ENCODE measurements at regions not wholly inside any gene's neighbourhood (a gene's known extent, or its start where the extent isn't known, plus 50 kb on each side); places are given as distances from the start of the nearest gene placed in this dataset.
"Not testable (repeated sequence)": the region's sequence is repeated elsewhere in the genome, so short reads cannot be mapped to it uniquely, and the experiment has no call there.

DNA sequence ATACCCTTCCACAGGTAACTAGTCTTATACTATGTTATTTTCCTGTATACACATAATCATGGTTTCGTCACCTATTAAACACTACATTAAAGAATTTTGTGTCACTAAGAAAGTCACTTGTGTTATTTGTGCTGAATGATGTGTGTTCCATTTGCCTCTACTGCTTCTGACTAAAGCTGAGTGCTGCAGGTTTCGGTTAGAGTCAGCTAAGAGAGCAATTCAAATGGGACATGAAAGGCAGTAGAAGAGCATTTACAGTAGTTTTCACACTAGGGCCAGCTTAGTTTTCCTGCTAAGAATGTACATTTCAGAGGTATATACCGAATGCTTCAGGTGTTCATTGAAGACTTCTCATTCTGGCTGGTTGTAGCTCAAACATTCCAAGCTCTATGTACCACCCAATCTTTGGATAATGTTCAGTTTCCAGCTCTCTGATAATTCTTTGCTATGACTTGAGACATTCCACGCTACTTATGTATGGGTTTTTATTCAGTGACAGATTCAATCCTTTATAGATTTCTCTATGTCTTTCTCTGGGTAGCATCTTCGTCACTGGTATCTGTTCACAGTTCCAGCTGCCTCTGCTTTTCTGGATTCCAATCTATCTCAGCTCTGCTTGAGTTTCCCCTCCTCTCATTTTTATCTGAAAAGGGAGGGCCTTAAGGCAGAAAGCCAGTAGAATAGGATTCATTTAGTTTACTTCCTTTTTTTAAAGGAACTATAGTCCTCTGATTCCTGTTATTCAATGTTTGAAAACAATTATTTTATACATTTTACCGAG, 164.4 kb downstream of the CXXC4 start:
- DNase-seq (ENCODE audit: low spot score), result no peak

DNA sequence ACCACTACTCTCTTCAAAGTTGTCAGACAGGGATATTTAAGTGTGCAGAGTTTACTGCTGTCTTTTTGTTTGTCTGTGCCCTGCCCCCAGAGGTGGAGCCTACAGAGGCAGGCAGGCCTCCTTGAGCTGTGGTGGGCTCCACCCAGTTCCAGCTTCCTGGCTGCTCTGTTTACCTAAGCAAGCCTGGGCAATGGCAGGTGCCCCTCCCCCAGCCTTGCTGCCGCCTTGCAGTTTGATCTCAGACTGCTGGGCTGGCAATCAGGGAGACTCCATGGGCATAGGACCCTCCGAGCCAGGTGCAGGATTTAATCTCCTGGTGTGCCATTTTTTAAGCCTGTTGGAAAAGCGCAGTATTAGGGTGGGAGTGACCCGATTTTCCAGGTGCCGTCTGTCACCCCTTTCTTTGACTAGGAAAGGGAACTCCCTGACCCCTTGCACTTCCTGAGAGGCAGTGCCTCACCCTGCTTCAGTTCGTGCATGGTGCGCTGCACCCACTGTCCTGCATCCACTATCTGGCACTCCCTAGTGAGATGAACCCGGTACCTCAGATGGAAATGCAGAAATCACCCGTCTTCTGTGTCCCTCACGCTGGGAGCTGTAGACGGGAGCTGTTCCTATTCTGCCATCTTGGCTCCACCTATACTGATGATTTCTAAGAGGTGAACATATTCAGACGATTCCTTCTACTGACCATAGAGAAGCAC, 167.6 kb downstream of the CXXC4 start:
- DNase-seq (ENCODE audit: low spot score), result not testable (repeated sequence)

DNA sequence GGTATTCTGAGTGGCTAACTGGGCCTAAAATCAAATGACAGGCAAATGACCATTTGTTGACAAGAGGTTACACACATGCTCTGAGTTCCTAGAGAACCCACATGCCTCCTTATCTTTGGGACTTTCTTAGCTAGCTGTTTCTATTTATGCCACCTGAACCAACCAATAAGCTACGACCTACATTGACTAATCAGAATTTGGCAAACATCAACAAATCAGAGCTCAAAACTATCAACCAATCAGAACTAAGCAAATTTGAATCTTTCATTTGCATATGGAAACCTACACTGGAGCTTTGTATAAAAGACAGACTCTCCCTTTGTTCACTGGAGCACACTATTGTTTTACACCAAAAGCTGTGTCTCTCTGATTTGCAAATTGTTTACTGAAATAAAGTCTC, 192.0 kb downstream of the CXXC4 start:
- DNase-seq (ENCODE audit: low spot score), result no peak

DNA sequence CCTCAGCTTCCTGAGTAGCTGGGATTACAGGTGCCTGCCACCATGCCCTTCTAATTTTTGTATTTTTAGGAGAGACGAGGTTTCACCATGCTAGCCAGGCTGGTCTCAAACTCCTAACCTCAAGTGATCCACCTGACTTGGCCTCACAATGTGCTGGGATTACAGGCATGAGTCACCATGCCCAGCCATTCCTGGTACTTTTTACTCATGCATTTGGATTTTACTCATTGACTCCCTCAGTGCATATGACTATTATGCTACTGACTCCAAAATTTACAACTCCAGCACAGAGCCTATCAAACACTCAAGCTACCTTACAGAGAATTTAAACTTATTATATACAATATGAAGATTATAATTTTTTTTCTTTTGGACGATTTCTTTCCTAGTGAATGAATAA, 199.9 kb downstream of the CXXC4 start:
- no peak for DNase-seq (ENCODE audit: low spot score)

DNA sequence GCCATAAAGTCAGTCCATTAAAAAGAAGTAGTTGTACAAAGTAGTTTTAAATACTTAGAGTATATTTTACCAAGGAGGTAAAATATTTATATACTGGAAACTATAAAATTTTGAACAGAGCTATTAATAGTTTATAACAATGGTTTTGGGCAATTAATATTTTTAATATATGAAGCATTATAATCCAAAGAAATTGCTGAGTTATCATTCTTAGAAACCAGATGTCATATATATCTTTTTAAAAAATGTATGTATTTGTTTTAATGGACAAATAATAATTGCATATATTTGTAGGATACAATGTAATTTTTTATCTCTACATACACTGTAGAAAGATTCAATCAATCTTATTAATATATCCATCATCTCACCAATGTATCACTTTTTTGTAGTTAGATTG, 207.8 kb downstream of the CXXC4 start:
- no peak for DNase-seq (ENCODE audit: low spot score)

DNA sequence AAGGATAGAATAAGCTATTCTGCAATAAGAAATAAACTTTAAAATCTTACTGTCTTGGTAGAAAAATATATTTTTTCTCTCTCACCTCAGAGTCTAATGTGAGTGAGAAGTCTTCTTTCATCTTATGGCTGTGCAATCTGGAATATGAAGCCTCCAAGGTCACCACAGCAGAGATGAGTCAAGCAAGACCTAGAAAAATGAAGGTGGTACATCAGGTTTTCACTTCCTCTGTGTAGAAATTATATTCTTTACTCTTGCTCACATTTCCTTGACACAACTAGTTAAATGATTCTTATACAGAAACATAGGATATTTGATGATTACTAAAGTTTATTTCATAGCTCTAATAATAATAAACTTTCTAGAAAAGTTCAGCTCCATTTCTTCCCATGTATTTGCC, 211.4 kb downstream of the CXXC4 start:
- DNase-seq (ENCODE audit: low spot score), result no peak

DNA sequence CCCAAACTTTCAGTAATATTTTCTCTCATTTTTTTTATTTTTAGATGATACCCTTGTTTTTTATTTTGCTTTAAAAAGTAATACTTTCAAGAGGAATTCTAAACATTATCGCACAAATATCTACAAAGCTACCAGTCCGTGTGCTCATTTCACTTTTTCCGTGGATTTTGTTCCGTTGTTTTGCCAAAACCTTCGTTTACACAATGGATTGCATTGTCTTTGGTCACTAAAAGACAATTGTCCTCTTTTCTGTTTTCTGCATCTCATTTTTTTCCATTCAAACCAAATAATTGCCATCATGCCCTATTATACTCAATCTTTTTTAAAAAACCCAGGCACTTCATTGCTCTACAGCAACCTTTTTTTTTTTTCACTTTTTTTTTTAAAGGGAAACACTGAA, 214.9 kb downstream of the CXXC4 start:
- DNase-seq (ENCODE audit: low spot score), result no peak

DNA sequence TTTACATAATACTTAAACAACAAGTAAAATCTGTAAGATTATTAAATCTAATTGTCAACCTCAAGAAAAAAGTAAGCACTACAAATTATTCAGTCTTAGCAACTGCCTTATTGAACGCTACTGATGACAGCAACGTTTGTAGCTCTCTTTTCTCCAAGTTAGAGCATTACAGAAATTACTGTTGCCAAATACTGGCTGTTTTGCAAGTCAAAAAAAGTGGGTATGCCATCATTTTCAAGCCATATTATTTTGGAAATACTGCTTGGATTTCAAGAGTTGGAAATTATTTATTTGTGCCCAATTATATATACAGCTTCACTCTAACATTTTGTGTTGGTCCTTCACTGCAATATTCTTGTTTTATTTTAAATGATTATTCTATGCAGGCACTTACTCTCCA, 221.7 kb downstream of the CXXC4 start:
- no peak for DNase-seq (ENCODE audit: low spot score)

DNA sequence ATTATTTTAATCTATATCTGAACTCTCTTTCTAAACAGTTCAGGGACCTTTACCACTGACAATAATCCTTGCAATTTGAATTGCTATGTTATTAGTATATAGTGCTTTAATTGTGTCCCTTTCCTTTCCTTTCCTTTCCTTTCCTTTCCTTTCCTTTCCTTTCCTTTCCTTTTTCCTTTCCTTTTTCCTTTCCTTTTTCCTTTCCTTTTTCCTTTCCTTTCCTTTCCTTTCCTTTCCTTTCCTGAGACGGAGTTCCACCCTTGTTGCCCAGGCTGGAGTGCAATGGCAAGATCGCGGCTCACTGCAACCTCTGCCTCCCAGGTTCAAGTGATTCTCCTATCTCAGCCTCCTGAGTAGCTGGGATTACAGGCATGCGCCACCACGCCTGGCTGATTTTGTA, 225.1 kb downstream of the CXXC4 start:
- DNase-seq (ENCODE audit: low spot score), result not testable (repeated sequence)

DNA sequence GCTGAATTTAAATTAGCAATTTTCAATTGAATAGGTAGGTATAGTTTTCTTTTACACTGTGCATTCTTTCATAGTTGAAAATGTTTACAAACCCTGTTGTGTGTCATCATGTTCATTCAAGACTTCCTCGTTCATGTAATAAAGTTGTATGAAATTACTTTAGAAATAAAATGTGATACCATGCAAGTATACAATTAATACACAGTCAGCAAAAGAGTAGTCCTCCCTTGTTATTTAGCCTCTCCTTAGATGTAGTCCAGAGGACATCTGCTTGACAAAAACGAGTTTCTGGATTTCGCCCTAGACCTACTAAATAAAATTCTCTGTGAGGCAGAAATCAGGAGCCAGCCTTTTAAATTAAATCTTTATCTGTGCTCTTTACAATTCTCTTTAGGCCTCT, 231.6 kb downstream of the CXXC4 start:
- DNase-seq (ENCODE audit: low spot score), result no peak

DNA sequence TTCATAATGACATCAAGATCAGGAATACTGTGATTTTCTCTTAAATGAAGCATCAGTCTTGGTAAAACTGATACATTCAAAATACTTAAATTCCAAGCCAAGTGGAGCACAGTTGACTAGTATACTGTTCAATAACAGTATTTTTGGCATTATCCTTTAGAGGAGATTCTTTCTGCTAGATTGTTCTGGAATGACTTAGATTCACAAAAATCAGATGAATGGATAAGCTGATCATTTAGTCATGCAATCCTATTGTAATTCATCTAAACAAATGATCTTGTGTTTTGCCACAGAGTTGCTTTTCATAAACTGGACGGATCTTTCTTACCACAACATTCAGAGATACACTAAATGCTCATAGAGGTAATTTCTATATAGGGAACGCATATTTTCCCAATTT, 232.0 kb downstream of the CXXC4 start:
- no peak for DNase-seq (ENCODE audit: low spot score)

DNA sequence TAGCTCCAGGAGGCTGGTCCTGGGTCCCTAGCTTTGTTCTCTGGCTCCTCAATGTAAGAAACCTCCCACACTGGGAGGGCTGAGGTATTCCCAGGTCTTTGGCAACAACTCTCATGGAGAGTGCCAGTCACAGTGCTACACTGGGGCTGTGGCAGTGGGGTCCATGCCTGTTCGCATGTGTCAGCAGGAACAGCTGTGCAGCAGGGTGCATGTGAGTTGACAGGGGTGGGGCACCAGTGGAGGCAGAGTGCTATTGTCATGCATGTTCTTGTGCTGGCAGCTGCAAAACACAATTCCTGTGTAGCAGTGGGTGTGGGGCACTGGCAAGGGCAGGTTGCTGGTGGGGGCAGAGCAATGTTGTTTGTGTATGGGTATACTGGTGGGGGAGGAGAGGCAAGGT, 246.0 kb downstream of the CXXC4 start:
- DNase-seq (ENCODE audit: low spot score), result no peak

DNA sequence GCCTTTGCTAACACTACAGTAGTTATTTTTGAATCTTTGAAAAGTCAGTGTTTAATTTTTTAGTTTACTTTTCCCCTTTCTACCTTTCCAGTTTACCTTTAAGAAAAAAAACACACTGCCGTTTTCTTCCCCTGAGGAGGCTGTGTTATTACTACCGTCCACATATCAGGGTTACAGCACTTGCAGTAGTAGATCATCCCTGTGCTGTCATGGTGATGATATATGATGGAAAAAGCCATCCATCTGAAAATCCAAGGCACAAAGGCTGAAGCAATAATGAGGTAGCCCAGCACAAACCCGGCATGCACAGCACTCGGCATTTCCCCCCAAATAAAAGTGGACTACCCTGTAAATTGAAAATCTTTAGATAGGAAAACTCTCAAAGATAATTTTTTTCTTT, 258.7 kb downstream of the CXXC4 start:
- DNase-seq (ENCODE audit: low spot score), result no peak

DNA sequence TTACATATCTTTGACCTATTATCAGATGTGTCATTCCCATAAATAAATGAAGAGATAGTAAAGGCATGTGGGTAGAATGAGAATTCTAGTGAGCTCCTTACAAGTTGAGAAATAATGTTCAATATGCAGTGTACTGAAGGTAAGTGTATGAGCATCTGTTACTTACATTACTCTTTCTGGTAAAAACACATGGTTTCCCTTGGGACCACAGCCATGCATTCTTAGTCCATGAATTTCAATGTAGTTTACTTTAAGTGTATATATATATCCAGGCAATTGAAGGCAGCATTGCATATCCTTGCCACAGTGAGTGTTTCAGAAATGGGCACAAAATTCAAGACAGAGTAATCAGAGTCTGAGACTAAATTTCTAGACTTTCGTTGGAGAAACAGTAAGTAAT, 277.2 kb downstream of the CXXC4 start:
- no peak for DNase-seq (ENCODE audit: low spot score)

DNA sequence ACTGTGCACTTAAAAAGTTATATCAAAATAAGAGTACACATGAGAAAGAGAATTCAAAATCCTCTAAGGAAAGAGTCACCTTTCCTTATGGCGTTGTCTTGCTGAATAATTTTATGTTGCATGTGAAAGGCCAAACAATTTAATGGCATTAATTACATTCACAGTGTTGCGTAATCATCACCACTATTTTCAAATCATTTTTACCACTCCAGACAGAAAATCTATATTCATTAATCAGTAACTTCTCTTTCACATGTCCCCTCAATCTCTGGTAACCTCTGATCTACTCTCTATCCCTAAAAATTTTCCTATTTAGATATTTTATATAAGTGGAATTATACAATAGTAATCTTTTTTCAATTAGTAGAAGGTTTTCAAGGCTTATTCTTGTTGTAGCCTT, 283.0 kb downstream of the CXXC4 start:
- no peak for DNase-seq (ENCODE audit: low spot score)

DNA sequence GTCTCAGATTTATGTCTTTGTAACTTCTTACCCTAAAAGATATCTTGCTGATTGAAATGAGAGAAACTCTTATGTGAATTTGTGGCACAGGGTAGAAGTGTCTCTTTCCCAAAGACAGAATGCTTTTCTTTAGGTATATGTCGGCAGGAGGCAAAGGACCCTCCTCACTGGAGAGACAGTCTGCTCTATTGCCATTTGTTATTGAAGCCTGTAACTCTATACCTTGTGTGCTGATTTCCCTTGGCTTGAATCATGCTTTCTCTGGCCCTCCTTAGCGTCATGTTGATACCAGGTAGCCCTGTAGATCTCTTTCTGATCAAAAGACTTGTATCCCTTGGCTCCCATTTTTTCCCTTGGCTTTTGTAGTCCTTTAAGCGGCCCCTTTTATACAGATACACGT, 284.3 kb downstream of the CXXC4 start:
- DNase-seq (ENCODE audit: low spot score), result no peak

DNA sequence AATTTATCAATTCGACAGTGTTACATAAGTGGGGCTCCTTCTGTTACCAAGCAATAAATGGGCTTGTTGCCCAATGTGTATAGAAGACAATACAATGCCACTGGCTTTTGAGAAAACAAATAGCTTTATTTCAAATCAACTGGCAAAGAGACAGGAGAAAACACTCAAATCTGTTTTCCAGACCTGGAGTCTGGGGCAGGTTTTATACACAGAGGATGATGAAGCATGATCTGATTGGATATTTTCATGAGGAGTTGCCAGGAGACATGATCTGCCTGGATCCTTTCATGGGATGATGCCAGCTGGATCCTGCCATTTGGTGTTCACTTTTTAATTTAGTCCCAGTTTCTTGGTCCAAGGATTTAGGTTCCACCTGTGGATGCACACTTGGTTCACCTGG, 287.9 kb downstream of the CXXC4 start:
- no peak for DNase-seq (ENCODE audit: low spot score)

DNA sequence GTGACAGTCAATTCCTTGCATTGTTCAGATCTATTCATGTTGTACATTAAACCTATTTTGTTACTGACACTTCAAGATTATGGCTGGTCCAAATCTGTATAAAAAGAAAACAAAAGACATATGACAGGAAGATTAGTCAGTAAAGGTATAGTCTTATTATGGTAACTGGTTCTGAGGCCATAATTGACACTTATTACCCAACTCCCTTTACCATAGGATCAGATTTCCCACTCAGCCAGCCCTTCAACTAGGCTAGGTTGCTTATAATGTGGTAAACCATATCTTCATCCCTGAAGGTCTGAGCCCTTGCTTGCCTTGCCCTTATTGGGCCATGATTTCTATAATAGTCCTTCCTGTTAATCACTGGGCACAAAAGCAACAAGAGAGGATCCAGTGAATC, 289.6 kb downstream of the CXXC4 start:
- DNase-seq (ENCODE audit: low spot score), result no peak

DNA sequence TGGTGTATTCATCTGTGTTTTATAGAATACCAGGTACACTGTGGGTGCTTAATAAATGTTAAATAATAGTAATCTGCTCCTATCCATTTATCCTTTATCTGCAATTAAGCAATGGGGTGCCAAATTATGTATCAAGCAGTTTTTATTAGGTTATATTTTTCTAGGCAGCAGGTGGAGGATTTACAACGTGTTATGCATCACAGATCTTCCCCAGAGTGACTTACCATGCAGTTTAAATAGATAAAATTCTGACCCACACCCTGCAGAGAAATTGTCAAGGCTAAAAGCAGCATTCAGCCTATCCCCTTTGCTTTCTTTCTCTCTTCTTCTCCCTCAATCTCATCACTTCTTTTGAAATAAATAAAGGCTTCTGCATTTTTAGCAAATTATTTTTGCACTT, 306.4 kb downstream of the CXXC4 start:
- no peak for DNase-seq (ENCODE audit: low spot score)

DNA sequence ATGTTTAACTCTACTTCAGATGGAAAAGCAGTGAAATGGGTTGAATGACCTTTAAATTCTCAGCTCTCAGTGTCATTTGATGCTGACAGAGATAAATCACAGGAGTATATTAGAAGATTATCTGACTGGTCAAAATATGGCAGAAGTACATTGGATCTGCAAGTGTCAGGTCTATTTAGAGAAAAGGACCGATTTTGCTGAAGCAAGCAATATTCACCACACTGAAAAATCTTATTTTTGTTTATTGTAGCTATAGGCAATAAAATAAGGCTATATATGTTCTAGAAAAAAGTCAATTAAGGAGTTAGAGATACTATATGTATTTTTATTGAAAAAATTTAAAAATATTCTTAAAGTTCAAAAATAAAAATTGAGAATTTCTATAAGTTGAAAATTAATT, 325.3 kb downstream of the CXXC4 start:
- DNase-seq (ENCODE audit: low spot score), result no peak

DNA sequence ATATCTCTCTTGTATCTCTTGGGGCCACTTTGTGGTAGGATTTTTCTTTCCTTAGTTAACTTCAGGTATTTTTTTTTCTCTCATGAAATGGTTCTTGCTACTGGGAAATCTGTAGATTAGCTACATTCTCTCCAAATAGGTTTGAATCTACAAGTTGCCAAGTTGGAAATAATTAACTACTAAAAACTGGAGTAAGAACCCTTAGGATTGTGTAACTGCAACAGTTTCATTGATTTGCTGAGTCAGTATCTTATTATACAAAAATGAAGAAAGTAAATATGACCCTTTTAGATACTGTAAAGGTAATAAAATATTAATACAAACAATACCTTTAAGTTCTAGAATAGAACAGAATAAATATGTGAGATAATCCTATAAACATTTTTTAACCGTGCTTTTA, 327.9 kb downstream of the CXXC4 start:
- DNase-seq (ENCODE audit: low spot score), result no peak

DNA sequence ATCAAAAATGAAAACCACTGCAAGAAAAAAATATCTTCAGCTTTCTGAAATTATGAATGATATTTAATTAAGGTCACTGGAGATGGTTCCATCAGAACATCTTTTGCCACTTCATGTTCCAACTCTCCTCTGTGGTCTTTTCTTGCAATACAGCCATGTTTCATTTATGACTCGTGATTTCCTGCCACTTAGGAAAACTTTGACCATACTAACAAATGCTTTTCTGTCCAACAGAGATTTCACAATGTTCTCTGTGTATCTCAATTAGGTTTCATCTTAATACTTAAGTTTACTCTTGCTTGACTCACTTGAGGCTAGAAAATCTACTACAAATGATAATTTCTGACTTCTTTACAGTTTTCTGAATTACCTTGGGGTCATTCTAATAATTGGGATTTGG, 330.9 kb downstream of the CXXC4 start:
- DNase-seq (ENCODE audit: low spot score), result no peak

DNA sequence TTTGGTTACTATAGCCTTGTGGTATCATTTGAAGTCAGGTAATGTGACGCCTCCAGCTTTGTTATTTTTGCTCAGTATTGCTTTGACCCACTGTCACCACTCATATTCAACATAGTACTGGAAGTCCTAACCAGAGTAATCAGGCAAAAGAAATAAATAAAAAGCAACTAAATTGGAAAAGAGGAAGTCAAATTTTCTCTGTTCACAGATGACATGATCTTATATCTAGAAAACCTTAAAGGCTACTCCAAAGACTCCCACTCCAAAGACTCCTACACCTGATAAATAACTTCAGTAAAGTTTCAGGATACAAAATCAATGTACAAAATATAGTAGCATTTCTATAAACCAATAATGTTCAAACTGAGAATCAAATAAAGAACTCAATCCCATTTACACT, 348.6 kb downstream of the CXXC4 start:
- DNase-seq (ENCODE audit: low spot score), result no peak

DNA sequence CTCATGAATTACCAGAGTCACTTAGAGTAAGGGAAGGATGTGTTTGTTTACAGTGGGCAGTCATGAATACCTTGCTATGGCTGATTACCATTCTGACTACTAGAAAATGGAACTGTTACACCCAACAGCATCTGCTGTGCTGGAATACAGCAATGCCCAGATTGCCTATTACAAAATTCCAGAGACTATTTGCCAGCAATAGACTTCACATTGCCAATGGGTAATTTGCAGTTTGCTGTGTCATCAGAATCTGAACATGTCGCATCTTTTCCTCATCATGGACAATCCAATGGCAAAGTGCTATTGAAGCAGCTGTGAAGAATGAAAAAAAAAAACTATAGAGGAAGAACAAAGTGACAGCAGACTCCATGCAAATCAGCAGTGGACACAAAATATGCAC, 356.6 kb downstream of the CXXC4 start:
- no peak for DNase-seq (ENCODE audit: low spot score)
